WTC11 (cell line): ENCODE measurements at regions not wholly inside any gene's neighbourhood (a gene's known extent, or its start where the extent isn't known, plus 50 kb on each side); places are given as distances from the start of the nearest gene placed in this dataset.

ENCODE experiments used
- ATAC-seq: fragments of 200-7000 bp; cut with Tn5 transposase; 2 replicates; pipeline ENCODE4 v1.10.0; 2021; ENCODE audit warnings: mild to moderate bottlenecking, moderate library complexity
- CTCF ChIA-PET: fragments of 300-600 bp; sonication (Branson Sonifier 250); formaldehyde crosslinking; loops from one replicate; lab custom pipeline; 2021; ENCODE audit warnings: antibody characterized with exemption; lab: Charles Lee
- POLR2A ChIA-PET: fragments of 350-600 bp; sonication (Branson Sonifier 250); formaldehyde crosslinking; loops from one replicate; lab custom pipeline; 2021; ENCODE audit warnings: antibody characterized with exemption; lab: Charles Lee
- DNase-seq: peaks from one replicate; pipeline ENCODE4 v3.0.0; 2021; ENCODE audit warnings: low spot score
- H3K27ac Mint-ChIP-seq: 2 replicates; pipeline ENCODE4 v1.8.0; 2021; ENCODE audit warnings: mixed read lengths
- H3K27me3 Mint-ChIP-seq: 2 replicates; pipeline ENCODE4 v1.8.0; 2021; ENCODE audit warnings: low read depth, mild to moderate bottlenecking, moderate library complexity, mixed read lengths
- H3K36me3 Mint-ChIP-seq: 2 replicates; pipeline ENCODE4 v1.8.0; 2021; ENCODE audit warnings: mixed read lengths
- H3K4me1 Mint-ChIP-seq: 2 replicates; pipeline ENCODE4 v1.8.0; 2022; ENCODE audit warnings: mixed read lengths
- H3K4me3 Mint-ChIP-seq: 2 replicates; pipeline ENCODE4 v1.8.0; 2021; ENCODE audit warnings: mild to moderate bottlenecking, moderate library complexity, mixed read lengths
- H3K9me3 Mint-ChIP-seq: 2 replicates; pipeline ENCODE4 v1.8.0; 2021; ENCODE audit warnings: mixed read lengths
- ATF6 ChIP-seq: sonication (generic); formaldehyde crosslinking; IDR thresholded peaks from 2 replicates; pipeline ENCODE4 v1.8.1; 2023; ENCODE audit warnings: mild to moderate bottlenecking, missing genetic modification reagents
- CBFB ChIP-seq: sonication (generic); formaldehyde crosslinking; IDR thresholded peaks from 2 replicates; pipeline ENCODE4 v1.8.1; 2022; ENCODE audit warnings: mild to moderate bottlenecking, low read depth, missing genetic modification reagents
- CREM ChIP-seq: sonication (generic); formaldehyde crosslinking; IDR thresholded peaks from 2 replicates; pipeline ENCODE4 v1.8.1; 2022; ENCODE audit warnings: mild to moderate bottlenecking, missing genetic modification reagents, moderate library complexity
- CTCF ChIP-seq: fragments of 200-600 bp; IDR thresholded peaks from 2 replicates; pipeline ENCODE4 v1.8.0; 2022; ENCODE audit warnings: antibody characterized with exemption
- ELF4 ChIP-seq: sonication (generic); formaldehyde crosslinking; IDR thresholded peaks from 2 replicates; pipeline ENCODE4 v1.8.1; 2022; ENCODE audit warnings: low read depth, mild to moderate bottlenecking, moderate library complexity, missing genetic modification reagents
- FOXP1 ChIP-seq: sonication (generic); formaldehyde crosslinking; IDR thresholded peaks from 2 replicates; pipeline ENCODE4 v1.8.0; 2022; ENCODE audit warnings: missing genetic modification reagents, mild to moderate bottlenecking, moderate library complexity, borderline replicate concordance
- IRF1 ChIP-seq: sonication (generic); formaldehyde crosslinking; IDR thresholded peaks from 2 replicates; pipeline ENCODE4 v1.8.0; 2023; ENCODE audit warnings: missing genetic modification reagents
- JAZF1 ChIP-seq: fragments of 250-450 bp; sonication (Bioruptor Pico); IDR thresholded peaks from 2 replicates; pipeline ENCODE4 v1.9.0; 2021; ENCODE audit warnings: moderate library complexity, mild to moderate bottlenecking, inconsistent platforms
- JUN ChIP-seq: sonication (generic); formaldehyde crosslinking; IDR thresholded peaks from 2 replicates; pipeline ENCODE4 v1.8.0; 2023; ENCODE audit warnings: mild to moderate bottlenecking, missing genetic modification reagents
- NFE2L1 ChIP-seq: sonication (generic); formaldehyde crosslinking; IDR thresholded peaks from 2 replicates; pipeline ENCODE4 v1.8.1; 2023; ENCODE audit warnings: missing genetic modification reagents
- STAT6 ChIP-seq: sonication (generic); formaldehyde crosslinking; conservative IDR thresholded peaks from 2 replicates; pipeline ENCODE4 v1.8.1; 2023; ENCODE audit warnings: mild to moderate bottlenecking, low read depth, missing genetic modification reagents, moderate library complexity
- TCF7 ChIP-seq: sonication (generic); formaldehyde crosslinking; IDR thresholded peaks from 2 replicates; pipeline ENCODE4 v1.8.0; 2022; ENCODE audit warnings: mild to moderate bottlenecking, low read depth, missing genetic modification reagents, moderate library complexity
- TEAD4 ChIP-seq: sonication (generic); formaldehyde crosslinking; IDR thresholded peaks from 2 replicates; pipeline ENCODE4 v1.8.0; 2022; ENCODE audit warnings: mild to moderate bottlenecking, missing genetic modification reagents
- ZNF263 ChIP-seq: sonication (generic); formaldehyde crosslinking; IDR thresholded peaks from 2 replicates; pipeline ENCODE4 v1.8.1; 2022; ENCODE audit warnings: low read depth, mild to moderate bottlenecking, moderate library complexity, missing genetic modification reagents
- ZNF281 ChIP-seq: sonication (generic); formaldehyde crosslinking; IDR thresholded peaks from 2 replicates; pipeline ENCODE4 v1.8.0; 2023; ENCODE audit warnings: mild to moderate bottlenecking, missing genetic modification reagents
- ZNF317 ChIP-seq: sonication (generic); formaldehyde crosslinking; IDR thresholded peaks from 2 replicates; pipeline ENCODE4 v1.8.1; 2023; ENCODE audit warnings: low read depth, mild to moderate bottlenecking, moderate library complexity, missing genetic modification reagents, borderline replicate concordance
- ZNF416 ChIP-seq: fragments of 250-450 bp; sonication (Bioruptor Pico); IDR thresholded peaks from 2 replicates; pipeline ENCODE4 v1.9.0; 2021; ENCODE audit warnings: mild to moderate bottlenecking, inconsistent platforms
- ZNF671 ChIP-seq: fragments of 250-450 bp; sonication (Bioruptor Pico); IDR thresholded peaks from 2 replicates; pipeline ENCODE4 v1.8.0; 2021; ENCODE audit warnings: mild to moderate bottlenecking

GRCh38 chr21:23718446-23719285 lies 1888.6 kb downstream of the MRPL39 start (continued):
- TF ChIP-seq ZNF281 (CRISPR knock-in tag): no peak
- TF ChIP-seq JUN (CRISPR knock-in tag): no peak
- no peak for TF ChIP-seq FOXP1 (CRISPR knock-in tag)

- TF ChIP-seq JAZF1 (CRISPR knock-in tag): no peak
- TF ChIP-seq TEAD4 (CRISPR knock-in tag): no peak
- no peak for TF ChIP-seq ELF4
- no peak for TF ChIP-seq ZNF263 (CRISPR knock-in tag)
- TF ChIP-seq ATF6: no peak
- TF ChIP-seq STAT6 (CRISPR knock-in tag): no peak
- no peak for TF ChIP-seq TCF7 (CRISPR knock-in tag)
- TF ChIP-seq ZNF416: no peak
- no peak for TF ChIP-seq CBFB (CRISPR knock-in tag)
- TF ChIP-seq NFE2L1 (CRISPR knock-in tag): no peak
- TF ChIP-seq ZNF671 (CRISPR knock-in tag): no peak
- TF ChIP-seq, all 79 proteins: peak for 0
- POLR2A ChIA-PET: no interaction called here
- ATAC-seq: no peak
- Mint-ChIP-seq H3K27me3 (no peaks in the 10 kb centered on the region), H3K9me3 (peaks cover 24% of the 10 kb centered on the region), H3K27ac (no peak overlapping the region), H3K36me3 (0 out of 2 replicates have a peak, but pooled peaks cover 4% of the 10 kb centered on the region), H3K4me1 (no peaks in the 10 kb centered on the region), H3K4me3 (no peak overlapping the region)
- DNase-seq: no peak
- CTCF ChIA-PET: interaction anchor here (1.5 kb wide), 1 partner anchor 13 kb away, joined by 6 read pairs; no protein-coding TSS in a partner anchor
Observed at GRCh38 chr21:23712166-23712565, 1895.1 kb downstream of the MRPL39 start.

GRCh38 chr21:23706431-23706830 lies 1900.8 kb downstream of the MRPL39 start:
- H3K9me3 Mint-ChIP-seq: peaks cover 15% of the 10 kb centered on the region
- POLR2A ChIA-PET: no interaction called here

More at GRCh38 chr21:23706431-23706830, 1900.8 kb downstream of the MRPL39 start:
- Mint-ChIP-seq H3K4me3 (no peak overlapping the region), H3K27me3 (no peaks in the 10 kb centered on the region)
- TF ChIP-seq CTCF: no peak
- no peak for TF ChIP-seq CREM
- no peak for TF ChIP-seq IRF1 (CRISPR knock-in tag)
- no peak for TF ChIP-seq CBFB (CRISPR knock-in tag)
- no peak for TF ChIP-seq ZNF263 (CRISPR knock-in tag)
- TF ChIP-seq JAZF1 (CRISPR knock-in tag): no peak
- TF ChIP-seq ZNF317 (CRISPR knock-in tag): no peak
- TF ChIP-seq, all 79 proteins: peak for 0
- Mint-ChIP-seq H3K36me3 (peaks cover 1% of the 10 kb centered on the region; the same call in 1 of the 2 replicates), H3K27ac (no peak overlapping the region), H3K4me1 (no peaks in the 10 kb centered on the region)
- DNase-seq (no peak), ATAC-seq (no peak)
- CTCF ChIA-PET: no interaction called here
